Renal cortex interstitium (tissue), 11 donors: ENCODE measurements at regions not wholly inside any gene's neighbourhood (a gene's known extent, or its start where the extent isn't known, plus 50 kb on each side); places are given as distances from the start of the nearest gene placed in this dataset.
"Not testable (repeated sequence)": the region's sequence is repeated elsewhere in the genome, so short reads cannot be mapped to it uniquely, and the experiment has no call there.

Experiments used
- DNase-seq, 11 donors: peaks; one replicate each; pipeline ENCODE4 v3.0.0-alpha.2; 2013; ENCODE audit warnings: low read depth in 9 of 11, low spot score in 4 of 11; ENCODE audit errors: extremely low read depth in 1 of 11

GRCh38 chr7:85356916-85357315, 170.1 kb upstream of the SEMA3D start:
- no peak for DNase-seq

- DNase-seq: no peak
Observed at GRCh38 chr7:85343484-85343883, 156.6 kb upstream of the SEMA3D start.

GRCh38 chr7:85342781-85343180, 155.9 kb upstream of the SEMA3D start:
- no peak for DNase-seq

- DNase-seq: no peak
Observed at GRCh38 chr7:85341973-85342372, 155.1 kb upstream of the SEMA3D start.

GRCh38 chr7:85341121-85341520, 154.3 kb upstream of the SEMA3D start:
- DNase-seq: no peak

- DNase-seq: no peak
Observed at GRCh38 chr7:85336086-85336485, 149.2 kb upstream of the SEMA3D start.

- not testable (repeated sequence) for DNase-seq
Observed at GRCh38 chr7:85335113-85335512, 148.3 kb upstream of the SEMA3D start.

GRCh38 chr7:85328456-85328998, 141.7 kb upstream of the SEMA3D start:
- DNase-seq: no peak

- DNase-seq: no peak
Observed at GRCh38 chr7:85324145-85324799, 137.4 kb upstream of the SEMA3D start.

GRCh38 chr7:85322252-85322651, 135.4 kb upstream of the SEMA3D start:
- DNase-seq: no peak

GRCh38 chr7:85320699-85321476, 134.0 kb upstream of the SEMA3D start:
- DNase-seq: no peak

GRCh38 chr7:85316489-85316888, 129.6 kb upstream of the SEMA3D start:
- DNase-seq: no peak

- DNase-seq: no peak
Observed at GRCh38 chr7:85310301-85310700, 123.4 kb upstream of the SEMA3D start.

GRCh38 chr7:85306115-85306514, 119.3 kb upstream of the SEMA3D start:
- DNase-seq: no peak

GRCh38 chr7:85294176-85294575, 107.3 kb upstream of the SEMA3D start:
- DNase-seq: no peak

GRCh38 chr7:85292908-85293576, 106.2 kb upstream of the SEMA3D start:
- DNase-seq: no peak

- DNase-seq: no peak
Observed at GRCh38 chr7:85290269-85290668, 103.4 kb upstream of the SEMA3D start.

GRCh38 chr7:85289279-85289678, 102.4 kb upstream of the SEMA3D start:
- no peak for DNase-seq

- DNase-seq: no peak
Observed at GRCh38 chr7:85287106-85287825, 100.4 kb upstream of the SEMA3D start.
